ENCODE measurements at regions not wholly inside any gene's neighbourhood (a gene's known extent, or its start where the extent isn't known, plus 50 kb on each side); places are given as distances from the start of the nearest gene placed in this dataset.

DNA sequence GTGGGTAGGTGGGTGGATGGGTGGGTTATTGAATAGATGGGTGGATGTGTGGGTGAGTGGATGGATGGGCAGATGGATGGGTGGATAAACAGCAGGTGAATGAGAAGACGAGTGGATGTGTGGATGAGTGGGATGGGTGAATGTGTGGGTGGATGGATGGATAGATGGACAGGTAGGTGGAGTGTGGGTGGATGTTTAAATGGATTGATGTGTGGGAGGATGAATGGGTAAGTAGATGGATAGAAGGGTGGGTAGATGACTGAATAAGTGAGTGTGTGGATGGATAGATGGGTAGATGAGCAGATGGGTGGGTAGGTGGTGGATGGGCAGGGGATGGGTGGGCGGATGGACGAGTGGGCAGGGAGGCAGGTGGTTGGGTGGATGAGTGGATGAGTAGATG lies 397.6 kb upstream of the IRX4 start:
- no peak for DNase-seq (ENCODE audit: low read depth in 2 of 3, low spot score in 2 of 3)

DNA sequence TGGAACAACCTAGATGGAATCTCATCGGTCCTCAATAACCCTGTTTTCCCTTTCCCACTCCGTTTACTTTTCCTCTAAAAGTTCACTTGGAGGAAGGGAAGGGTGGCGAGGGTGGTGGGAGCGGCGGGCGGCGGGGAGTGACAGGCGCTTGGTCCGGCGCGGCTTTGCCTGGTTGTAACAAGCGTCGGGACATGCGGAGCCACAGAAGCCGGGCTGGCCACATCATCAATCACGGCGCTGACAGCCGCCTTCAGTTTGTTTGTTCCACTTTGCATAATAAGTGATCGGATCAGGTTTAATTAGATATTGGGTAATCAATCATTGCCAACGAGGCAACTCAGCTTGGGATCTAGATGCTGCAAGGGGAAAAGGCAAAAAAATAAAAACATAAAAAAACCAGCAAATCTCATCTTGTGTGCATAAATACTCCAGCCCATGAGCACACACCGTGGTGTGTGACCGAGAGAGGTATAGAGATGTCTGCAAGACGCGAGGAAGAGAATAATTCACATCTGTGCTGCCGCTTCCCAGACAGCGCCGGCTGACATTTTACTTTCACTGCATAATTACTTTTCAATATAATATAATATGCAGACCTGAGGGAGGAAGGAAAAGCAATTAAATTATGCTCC lies 396.2 kb upstream of the IRX4 start:
- no peak for DNase-seq (ENCODE audit: low read depth in 2 of 3, low spot score in 2 of 3)

DNA sequence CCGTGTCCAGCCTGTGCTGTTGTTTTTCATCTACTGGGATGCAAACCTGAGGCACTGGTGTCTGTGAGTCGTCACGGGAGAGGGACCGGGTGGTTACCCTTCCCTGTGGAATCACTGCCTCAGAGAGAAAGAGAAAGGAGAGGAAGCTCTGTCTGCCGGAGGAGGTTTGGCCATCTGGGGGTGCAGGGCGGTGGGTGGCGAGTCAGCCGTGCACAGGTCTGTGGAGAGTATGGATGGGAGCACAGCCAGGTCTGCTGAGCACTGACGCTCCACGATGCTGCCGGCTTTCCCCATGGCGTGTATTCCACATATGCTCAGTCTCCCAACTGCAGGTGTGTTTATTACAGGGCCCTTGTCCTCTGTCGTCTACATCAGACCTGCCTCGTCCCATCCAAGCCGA lies 395.2 kb upstream of the IRX4 start:
- no peak for DNase-seq (ENCODE audit: low read depth in 2 of 3, low spot score in 2 of 3)

DNA sequence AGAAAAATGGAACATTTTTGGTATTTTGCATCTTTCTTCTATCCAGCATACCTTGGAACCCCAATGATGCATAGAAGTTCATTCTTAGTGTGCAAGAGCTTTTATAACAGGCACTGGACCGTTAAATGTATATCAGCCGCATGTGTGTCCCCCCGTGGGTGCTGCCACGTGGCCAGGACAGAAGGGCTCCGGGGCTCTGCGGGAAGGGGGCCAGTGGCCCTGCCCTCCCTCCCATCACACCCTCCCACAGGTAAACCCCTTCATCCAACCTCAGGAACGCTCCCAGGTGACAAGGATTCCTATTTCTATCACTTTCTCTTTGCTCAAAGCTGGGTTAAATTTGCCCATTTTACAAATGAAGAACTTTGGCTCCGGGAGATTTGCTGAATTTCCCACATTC lies 393.4 kb upstream of the IRX4 start:
- no peak for DNase-seq (ENCODE audit: low read depth in 2 of 3, low spot score in 2 of 3)

DNA sequence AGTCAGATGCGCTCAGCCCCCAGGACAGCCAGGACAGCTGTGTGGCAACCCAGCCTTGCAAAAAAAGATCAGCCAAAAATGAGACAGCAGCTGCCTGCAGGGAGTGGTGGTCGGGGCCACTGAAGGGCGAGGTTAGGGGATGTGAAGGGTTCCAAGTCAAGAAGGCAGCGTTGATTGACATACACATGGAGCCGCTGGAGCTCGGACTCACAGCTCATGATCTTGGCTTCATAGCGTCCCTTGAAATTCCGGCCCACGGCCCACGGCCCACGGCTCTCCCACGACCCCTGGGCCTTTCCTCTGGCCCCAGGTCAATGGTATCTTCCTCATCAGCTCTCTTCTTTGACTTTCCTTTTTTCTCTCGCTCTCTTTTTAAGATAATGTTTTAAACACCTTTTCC lies 390.0 kb upstream of the IRX4 start:
- no peak for DNase-seq (ENCODE audit: low read depth in 2 of 3, low spot score in 2 of 3)

DNA sequence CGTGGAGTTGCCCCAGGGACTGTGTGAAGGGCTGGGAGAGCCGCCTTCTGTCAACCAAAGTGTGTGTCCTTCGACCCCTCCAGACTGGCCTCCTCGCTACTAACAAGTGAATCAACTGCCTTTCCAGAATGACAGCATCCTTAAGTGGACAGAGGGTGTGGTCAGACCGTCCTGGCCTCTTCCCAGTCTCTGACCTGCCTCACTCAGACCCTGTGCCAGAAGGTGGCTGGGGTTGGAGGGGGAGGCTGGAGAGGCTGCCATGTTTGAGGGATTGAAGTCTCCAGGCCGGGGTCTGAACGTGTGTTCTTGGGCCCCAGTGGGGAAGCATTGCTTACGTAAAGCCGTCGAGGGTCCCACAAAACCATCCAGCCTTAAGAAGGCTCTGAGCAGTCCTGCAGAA lies 389.3 kb upstream of the IRX4 start:
- no peak for DNase-seq (ENCODE audit: low read depth in 2 of 3, low spot score in 2 of 3)

DNA sequence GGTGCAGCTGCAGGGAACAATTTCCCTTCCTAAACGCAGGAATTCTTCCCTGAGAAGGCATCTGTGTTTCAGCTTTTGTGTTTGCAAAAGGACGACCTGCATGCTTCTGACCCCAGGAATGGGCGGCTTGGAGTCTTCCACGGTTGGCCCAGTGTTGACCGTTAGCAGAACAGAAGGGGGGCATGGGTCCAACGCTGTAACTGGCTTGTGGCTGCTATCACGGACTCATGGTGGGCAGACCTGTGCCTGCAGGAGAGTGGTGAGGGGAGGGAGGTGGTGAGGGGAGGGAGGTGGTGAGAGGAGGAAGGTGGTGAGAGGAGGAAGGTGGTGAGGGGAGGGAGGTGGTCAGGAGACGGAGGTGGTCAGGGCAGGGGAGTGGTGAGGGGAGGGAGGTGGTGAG lies 388.6 kb upstream of the IRX4 start:
- no peak for DNase-seq (ENCODE audit: low read depth in 2 of 3, low spot score in 2 of 3)

DNA sequence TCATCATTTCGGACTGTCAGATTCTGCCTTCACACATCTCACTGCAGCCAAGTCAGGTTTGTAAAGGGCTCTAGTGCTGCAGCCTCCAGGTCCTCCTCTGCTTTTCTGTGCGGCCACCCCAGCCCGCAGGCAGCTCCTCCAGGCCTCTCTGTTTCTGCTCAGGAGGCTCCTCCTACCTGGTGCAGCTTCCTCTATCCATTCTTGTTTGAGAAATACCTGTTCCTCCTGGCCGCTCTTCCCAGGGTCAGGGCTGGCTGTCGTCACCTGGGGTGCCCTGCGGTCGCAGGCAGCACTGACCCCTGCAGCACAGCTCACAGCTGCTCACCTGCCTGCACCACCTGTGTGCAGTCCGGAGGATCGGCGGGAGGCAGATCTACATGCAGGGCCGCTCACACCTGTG lies 387.7 kb upstream of the IRX4 start:
- no peak for DNase-seq (ENCODE audit: low read depth in 2 of 3, low spot score in 2 of 3)

DNA sequence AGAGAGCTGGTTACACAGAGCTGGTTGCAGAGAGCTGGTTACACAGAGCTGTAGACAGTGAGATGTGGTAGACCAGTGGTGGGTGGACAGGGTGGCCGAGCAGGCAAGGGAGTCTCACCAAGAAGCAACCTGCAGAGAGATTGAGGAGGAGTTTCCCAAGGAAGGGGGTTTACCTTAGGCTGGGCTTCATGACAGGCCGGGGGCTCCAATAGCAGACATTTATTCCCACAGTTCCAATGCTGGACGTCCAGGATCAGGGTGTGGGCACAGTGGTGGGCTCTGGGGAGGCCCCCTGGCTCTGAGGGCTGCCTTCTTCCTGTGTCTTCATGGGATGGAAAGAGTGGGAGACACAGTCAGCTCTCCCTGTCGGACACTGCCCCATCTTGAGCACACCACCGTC lies 386.9 kb upstream of the IRX4 start:
- no peak for DNase-seq (ENCODE audit: low read depth in 2 of 3, low spot score in 2 of 3)

DNA sequence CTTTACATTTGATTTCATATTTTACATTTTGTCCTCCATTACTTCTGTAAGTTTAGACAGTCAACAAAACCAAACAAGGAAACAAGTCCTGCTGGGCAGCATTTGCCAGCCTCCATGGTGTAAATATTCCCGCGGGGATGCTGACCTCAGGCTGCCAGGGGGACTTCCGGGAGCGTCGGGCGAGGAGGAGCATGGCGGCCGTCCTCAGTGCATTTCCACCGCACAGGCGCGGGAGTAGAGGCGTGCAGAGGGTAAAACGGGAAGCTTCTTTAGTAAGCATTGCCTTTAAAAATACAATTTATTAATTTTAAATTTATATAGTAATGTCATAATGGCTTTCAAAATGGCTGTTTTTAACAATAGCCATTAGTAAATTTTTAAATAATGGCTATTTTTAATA lies 385.3 kb upstream of the IRX4 start:
- DNase-seq (ENCODE audit: low read depth in 2 of 3, low spot score in 2 of 3) = no peak

DNA sequence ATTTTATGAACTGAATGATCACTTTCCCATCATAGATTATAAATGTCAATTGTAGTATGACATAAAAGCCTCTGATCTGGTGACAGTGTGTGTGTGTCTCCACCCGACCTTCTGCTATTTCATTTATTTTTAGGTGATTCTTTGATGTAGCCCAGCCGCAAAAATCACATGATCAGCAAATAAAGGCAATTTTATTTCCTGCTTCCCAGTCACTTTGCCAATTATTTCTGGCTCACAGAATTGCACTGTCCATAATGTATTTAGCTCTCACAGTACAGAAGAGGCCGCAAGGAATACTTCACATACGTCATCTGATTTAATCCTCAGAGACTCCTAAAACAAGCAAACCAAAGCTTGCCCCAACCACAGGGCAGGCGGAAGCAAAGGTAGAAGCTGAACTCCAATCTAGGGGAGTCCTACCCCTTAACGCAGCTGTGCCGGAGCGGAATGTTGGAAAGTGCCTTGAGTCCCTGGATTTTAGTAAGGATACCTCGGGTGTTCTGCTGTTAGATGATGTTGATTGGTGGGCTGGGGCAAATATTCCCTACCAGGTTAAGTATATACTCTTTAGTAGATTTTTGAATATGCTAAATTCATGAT lies 384.0 kb upstream of the IRX4 start:
- DNase-seq (ENCODE audit: low read depth in 2 of 3, low spot score in 2 of 3) = no peak

DNA sequence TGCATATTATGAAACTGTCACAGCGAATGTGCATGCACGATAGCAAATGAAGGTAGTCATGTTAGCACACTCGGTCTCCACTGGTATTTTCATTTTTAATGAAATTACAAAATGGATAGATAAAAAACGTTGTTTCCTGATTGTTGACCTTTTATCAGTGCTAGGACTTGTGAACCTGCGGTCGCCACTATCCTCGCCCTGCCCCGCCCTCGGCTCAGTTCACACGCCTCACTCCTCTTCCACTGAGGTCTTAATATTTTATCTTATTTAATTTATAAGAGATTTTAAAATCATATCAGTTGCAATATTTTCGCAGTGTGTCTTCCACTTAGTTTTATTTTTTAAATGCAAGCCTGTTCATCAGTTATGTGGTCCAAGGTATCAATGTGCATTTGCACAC lies 382.6 kb upstream of the IRX4 start:
- DNase-seq (ENCODE audit: low read depth in 2 of 3, low spot score in 2 of 3) = no peak

DNA sequence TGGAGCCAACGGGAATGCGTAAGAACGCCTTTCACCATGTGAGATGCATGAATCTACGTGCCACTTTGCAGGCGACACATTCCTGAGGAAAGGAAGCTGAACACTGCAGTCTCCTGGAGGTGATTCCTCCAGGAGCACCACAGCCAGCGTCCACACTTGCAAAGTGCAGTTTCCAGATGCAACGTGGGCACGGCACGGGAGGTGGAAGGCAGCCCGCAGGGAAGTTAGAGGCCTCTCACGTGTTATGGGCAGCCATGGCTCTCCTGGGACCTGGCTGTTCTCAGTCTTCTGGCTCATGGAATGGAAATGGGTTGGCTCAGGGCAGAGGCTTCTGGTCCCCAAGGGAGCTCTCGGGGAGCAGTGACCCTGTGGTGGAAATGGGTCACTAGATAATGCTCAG lies 381.0 kb upstream of the IRX4 start:
- DNase-seq (ENCODE audit: low read depth in 2 of 3, low spot score in 2 of 3) = no peak

DNA sequence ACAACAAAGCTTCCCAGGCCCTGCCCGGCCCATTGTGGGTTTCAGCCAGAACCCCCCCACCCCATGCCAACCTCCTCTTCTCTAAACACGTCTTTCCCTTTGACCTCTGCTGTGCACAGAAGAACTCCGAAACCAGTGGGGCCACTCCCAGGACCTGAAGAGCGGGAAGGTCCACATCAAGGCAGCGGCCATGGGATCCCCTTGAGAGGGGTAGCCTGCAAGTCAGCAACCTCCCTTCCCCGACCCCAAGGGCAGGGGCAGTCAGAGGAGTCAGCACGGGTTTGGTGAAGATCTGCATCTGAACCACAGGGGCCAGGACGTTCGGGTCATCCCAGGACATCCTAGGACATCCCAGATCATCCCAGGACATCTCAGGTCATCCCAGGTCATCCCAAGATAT lies 379.9 kb upstream of the IRX4 start:
- no peak for DNase-seq (ENCODE audit: low read depth in 2 of 3, low spot score in 2 of 3)

DNA sequence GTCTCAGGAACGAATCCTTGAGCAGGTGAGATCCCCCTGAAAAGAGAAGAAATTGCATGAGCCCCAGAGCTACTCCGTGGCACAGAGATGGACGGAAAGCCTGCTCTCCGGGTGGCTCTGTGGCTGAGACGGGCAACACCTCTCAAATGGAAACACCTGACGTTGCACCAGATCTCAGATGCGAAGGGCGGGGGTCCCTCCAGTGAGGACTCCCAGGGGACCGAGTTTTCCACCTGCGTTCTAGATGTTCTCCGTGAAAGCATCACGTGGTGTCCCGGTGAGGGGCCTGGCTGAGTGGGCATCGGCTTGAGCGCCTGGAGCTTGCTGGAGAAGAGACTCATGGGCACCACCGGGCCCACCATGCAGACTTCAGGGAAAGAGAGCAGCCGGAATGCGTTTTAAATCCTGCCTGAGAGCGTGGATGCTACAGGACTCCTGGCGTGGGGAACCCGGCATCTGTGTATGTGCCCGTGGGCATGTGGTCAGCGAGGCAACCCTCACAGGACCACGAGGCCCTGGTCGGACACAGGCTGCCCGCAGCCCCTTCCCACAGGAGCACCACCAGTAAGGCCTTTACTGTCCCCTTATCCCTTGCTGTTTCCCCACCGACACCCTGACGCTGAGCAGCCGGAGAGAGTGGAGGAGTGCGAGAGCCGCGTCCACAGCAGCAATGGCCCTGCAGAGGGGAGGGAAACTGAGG lies 378.4 kb upstream of the IRX4 start:
- DNase-seq (ENCODE audit: low read depth in 2 of 3, low spot score in 2 of 3) = no peak

DNA sequence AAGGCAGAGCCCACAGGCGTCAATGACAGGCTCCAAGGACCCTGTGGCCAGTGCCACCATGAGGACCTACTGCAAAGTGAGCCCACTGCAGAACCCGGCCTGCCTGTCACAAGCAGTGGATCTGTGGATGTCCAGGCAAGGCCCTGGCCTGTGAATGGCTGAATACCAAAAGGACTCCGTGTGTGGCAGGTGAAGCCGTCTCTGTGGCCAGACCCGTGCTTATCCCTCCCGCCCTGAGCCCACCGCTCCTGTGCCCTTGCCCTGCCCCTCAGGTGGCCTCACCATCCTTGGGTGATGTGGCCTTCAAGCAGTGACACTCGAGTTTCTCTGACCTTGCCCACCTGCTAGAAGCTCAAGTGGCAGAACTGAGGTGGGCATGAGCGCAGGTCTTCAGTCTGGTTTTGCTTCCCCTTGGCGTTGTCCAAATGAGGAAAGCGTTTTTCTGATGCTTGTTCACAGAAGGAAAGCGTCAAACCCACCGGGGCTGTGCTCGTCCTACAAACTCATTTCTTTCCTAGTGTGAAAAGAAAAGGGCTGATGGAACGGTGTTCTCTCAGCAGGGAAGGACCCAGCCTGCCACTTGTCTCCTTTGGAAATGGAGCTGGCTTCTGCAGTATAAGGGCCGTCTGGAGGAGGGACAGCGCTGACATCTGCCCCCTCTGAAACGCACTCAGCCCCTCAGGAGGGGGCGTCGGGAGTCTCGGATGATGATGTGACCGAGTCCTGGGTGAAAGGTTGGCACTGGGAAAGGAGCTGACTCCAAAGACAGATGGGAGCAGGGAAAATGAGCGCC lies 377.7 kb upstream of the IRX4 start:
- no peak for DNase-seq (ENCODE audit: low read depth in 2 of 3, low spot score in 2 of 3)

DNA sequence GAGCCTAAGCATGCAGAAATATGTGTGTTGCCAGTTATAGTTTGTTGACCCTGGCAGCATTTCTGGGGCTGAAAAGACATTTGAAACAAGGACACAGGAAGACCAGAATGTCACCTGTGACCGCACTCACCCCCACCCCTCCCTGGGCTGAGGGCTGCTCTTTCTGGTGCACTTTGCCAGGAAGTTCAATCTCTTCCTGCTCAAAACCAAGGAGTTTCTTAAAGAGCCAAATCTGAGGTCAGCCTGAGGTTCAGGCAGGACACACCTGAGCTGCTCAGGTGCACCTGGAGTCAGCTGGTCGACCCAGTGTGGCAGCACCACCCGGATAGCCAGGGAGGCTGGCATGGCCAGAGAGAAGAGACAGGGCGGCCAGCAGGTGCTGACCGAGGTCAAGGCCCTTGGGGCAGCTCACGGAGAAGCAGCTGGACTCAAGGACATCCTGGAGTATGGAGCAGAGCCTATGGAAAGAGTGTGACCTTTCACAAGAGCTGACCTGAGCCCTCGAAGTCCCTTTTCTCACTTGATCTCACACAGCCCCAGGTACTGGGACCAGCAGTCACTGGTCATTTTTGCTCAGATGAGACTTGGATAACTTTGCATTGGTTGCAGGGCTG lies 376.9 kb upstream of the IRX4 start:
- DNase-seq (ENCODE audit: low read depth in 2 of 3, low spot score in 2 of 3) = no peak

DNA sequence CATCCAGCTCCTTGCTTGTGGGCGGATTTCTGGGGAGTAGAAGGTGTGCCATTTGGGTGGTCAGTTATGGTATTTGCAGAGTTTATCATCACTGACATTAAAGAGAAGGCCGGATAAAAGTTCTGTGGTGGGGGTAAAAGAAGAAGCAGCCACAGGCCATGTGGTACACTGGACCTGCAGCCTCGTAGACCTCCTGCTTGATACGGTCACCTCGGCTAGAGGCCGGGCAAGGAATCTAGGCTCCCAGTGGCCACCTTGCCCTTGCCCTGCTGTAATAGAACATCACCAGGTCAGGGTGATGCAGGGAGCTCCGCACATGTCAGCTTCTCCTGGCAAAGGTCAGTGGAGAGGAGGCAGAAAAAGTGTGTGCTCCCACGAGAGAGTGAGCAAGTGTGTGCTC lies 376.1 kb upstream of the IRX4 start:
- DNase-seq (ENCODE audit: low read depth in 2 of 3, low spot score in 2 of 3) = no peak

DNA sequence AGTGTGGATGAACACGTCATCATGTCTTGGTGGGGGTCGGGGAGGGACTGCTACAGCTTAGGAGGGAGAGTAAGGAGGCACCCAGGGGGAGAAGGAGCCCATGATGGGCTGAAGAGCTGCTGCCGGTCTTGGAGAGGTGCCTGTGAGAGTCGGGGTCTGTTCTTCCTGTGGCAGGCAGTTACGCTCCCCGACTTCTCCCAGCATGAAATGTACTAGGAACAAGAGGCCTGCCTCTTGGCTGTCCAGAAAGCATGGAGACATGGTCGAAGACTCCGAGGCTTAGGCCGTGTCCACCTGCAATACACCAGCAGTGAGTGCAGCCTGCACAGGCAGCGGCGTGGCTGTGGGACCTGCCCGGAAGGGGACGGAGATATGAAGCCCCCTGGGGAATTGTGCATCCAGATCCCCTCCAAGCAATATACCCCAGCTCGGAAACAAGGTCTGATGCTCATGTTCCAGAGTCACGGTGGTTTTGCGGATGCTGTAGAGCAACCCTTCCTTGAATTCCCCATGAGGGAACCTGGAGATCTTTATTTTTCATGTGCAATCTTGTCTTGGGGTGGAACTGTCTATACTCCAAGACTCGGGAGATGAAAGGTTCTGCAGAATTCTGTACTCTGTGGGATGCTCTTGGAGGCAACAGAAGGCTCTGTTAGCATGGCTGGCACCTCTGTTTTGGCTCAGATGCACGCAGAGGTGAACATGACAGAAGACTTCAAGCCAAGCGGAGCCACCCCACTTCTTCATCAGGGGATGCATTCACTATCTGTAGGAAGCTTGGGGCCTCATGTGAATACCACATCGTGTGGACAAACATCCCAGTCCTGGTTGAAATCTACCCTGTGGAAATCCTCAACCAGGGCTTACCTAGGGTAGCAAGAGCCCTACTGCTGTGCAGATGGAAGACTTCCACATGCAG lies 374.9 kb upstream of the IRX4 start:
- no peak for DNase-seq (ENCODE audit: low read depth in 2 of 3, low spot score in 2 of 3)

DNA sequence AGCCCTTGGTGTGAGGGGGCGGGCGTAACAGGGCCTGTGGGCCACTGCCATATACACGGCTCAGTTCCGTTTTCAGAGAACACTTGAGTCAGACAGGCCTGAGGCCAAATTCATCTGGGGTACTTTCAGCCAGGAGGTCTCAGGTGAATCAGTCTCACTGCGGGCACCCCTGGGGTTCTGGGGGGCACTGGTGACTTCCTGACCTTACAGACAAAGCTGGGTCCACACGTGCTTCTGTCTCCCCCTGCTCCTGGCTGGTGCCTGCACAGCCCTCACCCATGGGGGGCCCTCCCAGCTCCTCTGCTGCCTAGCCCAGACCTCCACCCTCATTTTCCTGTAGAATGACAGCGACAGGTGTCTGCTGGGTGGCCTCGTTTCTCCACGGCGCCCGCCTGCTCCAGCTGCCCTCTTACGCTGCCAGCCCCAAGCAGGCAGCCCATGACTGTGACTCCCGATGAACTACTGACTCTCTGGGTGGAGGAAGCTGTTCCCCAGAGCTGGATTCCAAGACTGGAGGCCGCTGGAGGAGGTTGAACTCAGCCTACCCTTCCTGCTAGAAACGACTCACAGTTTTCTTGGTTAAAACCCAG lies 374.1 kb upstream of the IRX4 start:
- DNase-seq (ENCODE audit: low read depth in 2 of 3, low spot score in 2 of 3) = no peak
